ENCODE measurements at regions not wholly inside any gene's neighbourhood (a gene's known extent, or its start where the extent isn't known, plus 50 kb on each side); places are given as distances from the start of the nearest gene placed in this dataset.
"Not testable (repeated sequence)": the region's sequence is repeated elsewhere in the genome, so short reads cannot be mapped to it uniquely, and the experiment has no call there.

DNA sequence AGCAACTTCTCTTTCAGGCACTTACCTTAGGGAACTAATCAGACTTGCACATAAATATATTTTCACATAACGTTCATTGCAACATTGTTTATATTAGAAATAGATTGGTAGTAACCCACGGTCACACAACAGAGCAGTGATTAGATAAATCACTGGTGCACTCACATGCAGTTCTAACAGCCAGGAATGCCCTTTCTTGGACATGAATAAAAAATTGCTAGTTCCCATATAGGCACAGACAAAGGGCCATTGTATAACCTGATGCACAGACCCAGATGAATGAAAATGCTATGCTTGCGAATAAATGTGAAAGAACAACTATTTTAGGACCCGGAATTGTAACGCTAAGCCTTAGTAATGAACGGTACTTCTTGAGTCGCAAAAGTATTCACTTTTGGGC, 63.9 kb downstream of the SPANXB1 start:
- intact Hi-C loops (cut with DNase I); DNase-seq: not testable (repeated sequence)

DNA sequence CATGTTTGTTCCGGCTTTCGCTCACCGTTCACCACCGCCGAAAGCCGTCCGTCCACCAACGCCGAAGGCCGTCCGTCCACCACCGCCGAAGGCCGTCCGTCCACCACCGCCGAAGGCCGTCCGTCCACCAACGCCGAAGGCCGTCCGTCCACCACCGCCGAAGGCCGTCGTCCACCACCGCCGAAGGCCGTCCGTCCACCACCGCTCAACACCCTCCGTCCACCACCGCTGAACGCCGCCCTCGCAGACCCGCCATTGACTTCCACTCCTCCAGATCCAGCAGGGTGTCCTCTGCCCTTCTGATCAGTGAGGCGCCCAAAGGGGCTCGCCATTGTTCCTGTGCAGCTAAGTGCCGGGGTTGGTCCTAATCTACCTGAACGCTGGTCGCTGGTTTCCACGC, 81.7 kb downstream of the SPANXB1 start:
- intact Hi-C loops (cut with DNase I): not testable (repeated sequence)

DNA sequence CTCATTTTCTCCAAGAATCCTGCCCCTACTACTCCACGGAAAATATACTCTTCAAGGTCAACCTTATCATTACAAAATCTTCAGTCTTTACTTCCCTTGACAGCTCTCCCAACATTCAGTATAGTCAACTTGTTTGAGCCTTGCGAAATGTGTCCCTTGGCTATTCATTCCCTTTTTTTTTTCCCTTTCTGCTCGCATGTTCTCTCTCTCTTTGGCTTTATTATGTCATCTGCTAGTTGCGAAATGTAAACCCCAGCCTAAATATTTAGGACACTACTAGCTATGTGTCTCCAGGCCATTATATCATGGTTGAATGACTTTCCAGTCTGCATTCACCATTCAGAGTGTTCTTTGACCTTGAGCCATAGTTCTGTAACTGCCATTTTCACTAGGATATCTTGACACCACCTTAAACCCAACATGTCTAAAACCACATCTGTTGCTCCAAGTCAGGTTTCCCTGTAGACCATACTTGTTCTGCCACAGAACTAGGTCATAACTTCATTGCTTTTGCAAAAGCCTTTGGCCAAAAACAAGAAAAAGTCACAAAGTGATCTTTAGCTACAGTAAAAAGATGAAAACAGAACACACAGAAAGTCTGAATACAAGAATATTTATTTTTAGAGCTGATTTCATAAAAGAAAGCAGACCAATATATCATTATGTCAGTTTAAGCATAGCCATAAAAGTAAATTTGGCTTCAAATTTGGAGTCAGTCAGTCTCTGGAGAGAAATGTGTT, 73.0 kb downstream of the LDOC1 start:
- DNase-seq; intact Hi-C loops (cut with DNase I): not testable (repeated sequence)

More for the DNA sequence above, 81.7 kb downstream of the SPANXB1 start:
- DNase-seq: peak in 2 of 10 donors; percentile 46 to 73

DNA sequence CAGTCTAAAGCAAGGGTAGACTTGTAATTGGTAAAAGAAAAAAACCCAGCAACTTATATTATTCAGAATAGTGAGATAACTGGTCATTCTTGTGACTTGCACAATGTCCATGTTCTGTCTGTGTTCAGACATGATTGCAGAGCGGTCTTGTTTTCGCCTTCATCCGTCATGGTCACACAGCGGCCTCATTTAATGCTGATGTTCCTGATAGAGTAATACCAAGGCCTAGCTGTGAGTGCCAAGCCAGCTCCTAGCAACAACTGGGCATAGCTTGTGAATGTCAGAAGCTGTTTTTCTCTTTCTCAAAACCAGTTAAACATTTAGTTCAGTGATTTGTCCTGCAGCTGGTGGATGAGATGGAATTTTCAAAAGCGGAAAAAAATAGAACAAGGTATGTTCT, 65.7 kb downstream of the LDOC1 start:
- DNase-seq; intact Hi-C loops (cut with DNase I): not testable (repeated sequence)
